Fibroblast of pulmonary artery (primary cell): ENCODE measurements at regions not wholly inside any gene's neighbourhood (a gene's known extent, or its start where the extent isn't known, plus 50 kb on each side); places are given as distances from the start of the nearest gene placed in this dataset.

Source experiments
- DNase-seq: peaks from one replicate; pipeline ENCODE4 v3.0.0-alpha.2; 2010; ENCODE audit warnings: low read depth
- H3K4me3 ChIP-seq: replicated peaks from 2 replicates; pipeline ENCODE4 v1.5.1; 2011; ENCODE audit warnings: low read depth, mild to moderate bottlenecking, control low read depth, low read length, moderate library complexity
- CTCF ChIP-seq: IDR thresholded peaks from 2 replicates; pipeline ENCODE4 v1.5.1; 2011; ENCODE audit warnings: mild to moderate bottlenecking, control low read depth, low read length, inconsistent platforms; ENCODE audit errors: missing control alignments

- no peak for DNase-seq
- no peak overlapping the region for H3K4me3 ChIP-seq
- TF ChIP-seq CTCF = no peak
Observed at GRCh38 chr2:235115521-235115920, 163.7 kb downstream of the SH3BP4 start.

GRCh38 chr2:235116885-235117492, 165.2 kb downstream of the SH3BP4 start:
- TF ChIP-seq CTCF = peak; percentile 59
- no peak overlapping the region for H3K4me3 ChIP-seq
- DNase-seq = peak; percentile 66

GRCh38 chr2:235126768-235127167, 175.0 kb downstream of the SH3BP4 start:
- no peak for TF ChIP-seq CTCF
- no peak overlapping the region for H3K4me3 ChIP-seq
- DNase-seq = no peak

GRCh38 chr2:235127931-235128330, 176.1 kb downstream of the SH3BP4 start:
- no peak for DNase-seq
- no peak for TF ChIP-seq CTCF
- H3K4me3 ChIP-seq = no peak overlapping the region

GRCh38 chr2:235129850-235130249, 178.0 kb downstream of the SH3BP4 start:
- H3K4me3 ChIP-seq = no peak overlapping the region
- peak; percentile 17 for DNase-seq
- no peak for TF ChIP-seq CTCF

GRCh38 chr2:235131334-235132305, 179.8 kb downstream of the SH3BP4 start:
- no peak for DNase-seq
- TF ChIP-seq CTCF = no peak
- no peak overlapping the region for H3K4me3 ChIP-seq

GRCh38 chr2:235132651-235133050, 180.8 kb downstream of the SH3BP4 start:
- no peak for DNase-seq
- H3K4me3 ChIP-seq = no peak overlapping the region
- TF ChIP-seq CTCF = no peak
